Fibroblast of lung (primary cell): ENCODE measurements at regions not wholly inside any gene's neighbourhood (a gene's known extent, or its start where the extent isn't known, plus 50 kb on each side); places are given as distances from the start of the nearest gene placed in this dataset.

Experiments used
- DNase-seq, 2 donors: peaks; one replicate each; pipeline versions ENCODE4 v3.0.0 to v3.0.0-alpha.2; 2010; ENCODE audit warnings: low read depth in 2 of 2
- H2AFZ ChIP-seq: 2 replicates; pipeline ENCODE4 v1.5.1; 2012; ENCODE audit warnings: low read length, control low read depth, inconsistent platforms
- H3K27ac ChIP-seq: 2 replicates; pipeline ENCODE4 v1.5.1; 2011; ENCODE audit warnings: low read length, control low read depth; ENCODE audit not compliant: insufficient read depth
- H3K27me3 ChIP-seq: 2 replicates; pipeline ENCODE4 v1.5.1; 2011; ENCODE audit warnings: mild to moderate bottlenecking, low read length; ENCODE audit not compliant: control insufficient read depth, insufficient read depth
- H3K36me3 ChIP-seq: 2 replicates; pipeline ENCODE4 v1.5.1; 2011; ENCODE audit warnings: low read length; ENCODE audit not compliant: control insufficient read depth, insufficient read depth
- H3K4me1 ChIP-seq: 2 replicates; pipeline ENCODE4 v1.5.1; 2011; ENCODE audit warnings: low read length; ENCODE audit not compliant: control insufficient read depth, insufficient read depth; ENCODE audit errors: extremely low read depth
- H3K4me2 ChIP-seq: 2 replicates; pipeline ENCODE4 v1.5.1; 2011; ENCODE audit warnings: low read length, control low read depth; ENCODE audit not compliant: insufficient read depth; ENCODE audit errors: extremely low read depth
- H3K4me3 ChIP-seq, 4 experiments: fragments of 200-600 bp in 1 of 4; sonication (generic) in 1 of 4; replicated peaks in 1 of 4; 2 replicates each; pipeline ENCODE4 v1.5.1; 2011 to 2016; ENCODE audit warnings: low read length in 4 of 4, low read depth in 3 of 4, mild to moderate bottlenecking in 3 of 4, control low read depth in 2 of 4, inconsistent platforms in 1 of 4, mixed read lengths in 1 of 4; ENCODE audit not compliant: insufficient read depth in 1 of 4; ENCODE audit errors: control extremely low read depth in 1 of 4
- H3K79me2 ChIP-seq: 2 replicates; pipeline ENCODE4 v1.5.1; 2012; ENCODE audit warnings: mild to moderate bottlenecking, low read length, inconsistent platforms; ENCODE audit not compliant: control insufficient read depth, insufficient read depth
- H3K9ac ChIP-seq: 2 replicates; pipeline ENCODE4 v1.5.1; 2011; ENCODE audit warnings: mild to moderate bottlenecking, low read length, control low read depth; ENCODE audit not compliant: insufficient read depth
- H3K9me3 ChIP-seq: 2 replicates; pipeline ENCODE4 v1.5.1; 2012; ENCODE audit warnings: low read depth, low read length; ENCODE audit not compliant: control insufficient read depth, insufficient read depth
- H4K20me1 ChIP-seq: 2 replicates; pipeline ENCODE4 v1.5.1; 2011; ENCODE audit warnings: low read length; ENCODE audit not compliant: control insufficient read depth, insufficient read depth; ENCODE audit errors: extremely low read depth
- EZH2 ChIP-seq: IDR thresholded peaks from 2 replicates; pipeline ENCODE4 v1.5.1; 2012; ENCODE audit warnings: low read length, control low read depth, mild to moderate bottlenecking; ENCODE audit errors: missing control alignments
- TF ChIP-seq, protein P1 (sequence below), 2 donors: IDR thresholded peaks in 1 of 2; conservative IDR thresholded peaks in 1 of 2; 1 replicate in 1 of 2; 2 replicates in 1 of 2; pipeline ENCODE4 v1.5.1; 2011 to 2012; ENCODE audit warnings: low read length in 2 of 2, control low read depth in 1 of 2, inconsistent platforms in 1 of 2, low read depth in 1 of 2, mild to moderate bottlenecking in 1 of 2

DNA sequence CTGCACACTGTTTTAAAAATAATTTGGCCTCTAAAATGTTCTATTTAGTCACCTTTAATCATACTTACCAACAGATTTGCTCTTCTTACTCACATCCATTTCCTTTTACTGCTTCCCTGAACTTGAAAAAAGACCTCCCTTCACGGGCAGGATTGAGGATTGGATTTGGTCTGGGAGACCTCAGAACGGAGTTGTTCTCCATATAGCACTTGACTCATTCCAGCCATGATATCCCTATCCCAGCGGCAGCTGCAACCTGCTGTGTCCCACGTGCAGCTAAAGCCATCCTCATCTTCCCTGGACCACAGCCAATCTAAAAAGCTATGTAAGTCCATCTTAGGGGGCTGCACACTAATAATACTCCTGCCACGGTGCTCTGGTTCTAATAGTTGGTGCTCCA is 97.0 kb upstream of the PTPRM start:
- no peaks in the 10 kb centered on the region for H3K36me3 ChIP-seq
- H2AFZ ChIP-seq: no peak overlapping the region
- no peaks in the 10 kb centered on the region for H3K9me3 ChIP-seq
- no peaks in the 10 kb centered on the region for H4K20me1 ChIP-seq
- no peaks in the 10 kb centered on the region for H3K4me1 ChIP-seq
- no peak for DNase-seq
- H3K79me2 ChIP-seq: no peaks in the 10 kb centered on the region
- TF ChIP-seq EZH2: no peak
- TF ChIP-seq, protein P1, sequence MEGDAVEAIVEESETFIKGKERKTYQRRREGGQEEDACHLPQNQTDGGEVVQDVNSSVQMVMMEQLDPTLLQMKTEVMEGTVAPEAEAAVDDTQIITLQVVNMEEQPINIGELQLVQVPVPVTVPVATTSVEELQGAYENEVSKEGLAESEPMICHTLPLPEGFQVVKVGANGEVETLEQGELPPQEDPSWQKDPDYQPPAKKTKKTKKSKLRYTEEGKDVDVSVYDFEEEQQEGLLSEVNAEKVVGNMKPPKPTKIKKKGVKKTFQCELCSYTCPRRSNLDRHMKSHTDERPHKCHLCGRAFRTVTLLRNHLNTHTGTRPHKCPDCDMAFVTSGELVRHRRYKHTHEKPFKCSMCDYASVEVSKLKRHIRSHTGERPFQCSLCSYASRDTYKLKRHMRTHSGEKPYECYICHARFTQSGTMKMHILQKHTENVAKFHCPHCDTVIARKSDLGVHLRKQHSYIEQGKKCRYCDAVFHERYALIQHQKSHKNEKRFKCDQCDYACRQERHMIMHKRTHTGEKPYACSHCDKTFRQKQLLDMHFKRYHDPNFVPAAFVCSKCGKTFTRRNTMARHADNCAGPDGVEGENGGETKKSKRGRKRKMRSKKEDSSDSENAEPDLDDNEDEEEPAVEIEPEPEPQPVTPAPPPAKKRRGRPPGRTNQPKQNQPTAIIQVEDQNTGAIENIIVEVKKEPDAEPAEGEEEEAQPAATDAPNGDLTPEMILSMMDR (conservative IDR thresholded peaks at IDR 0.05 in 1 of 2, IDR thresholded peaks at IDR 0.05 in 1 of 2; ENCODE audit: low read depth in 1 of 2, low read length in 2 of 2): no peak
- no peaks in the 10 kb centered on the region for H3K27me3 ChIP-seq
- no peak overlapping the region for H3K4me3 ChIP-seq
- H3K9ac ChIP-seq: no peak overlapping the region
- no peak overlapping the region for H3K27ac ChIP-seq
- no peak overlapping the region for H3K4me2 ChIP-seq

DNA sequence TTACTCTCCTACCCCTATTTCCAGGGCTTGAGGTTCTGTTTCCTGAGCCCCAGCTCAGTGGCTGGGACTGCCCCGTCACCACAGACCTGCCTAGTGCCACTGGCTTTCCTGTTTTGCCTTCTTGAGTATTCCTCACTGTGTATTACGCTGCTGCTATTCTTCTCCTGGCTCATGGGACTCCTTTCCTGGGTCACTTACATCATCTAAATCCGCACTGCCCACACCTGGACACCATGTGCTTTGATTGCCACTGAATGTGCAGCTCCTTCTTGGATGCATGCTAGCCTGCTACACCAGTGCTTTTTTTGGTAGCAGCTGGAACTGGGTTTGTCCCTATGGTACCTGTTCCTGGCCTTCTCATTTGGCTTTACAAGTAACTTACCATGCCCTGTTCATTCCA is 96.6 kb upstream of the PTPRM start:
- Histone ChIP-seq H4K20me1 (no peaks in the 10 kb centered on the region), H3K36me3 (no peaks in the 10 kb centered on the region), H3K79me2 (no peaks in the 10 kb centered on the region), H3K4me1 (no peaks in the 10 kb centered on the region), H3K27me3 (no peaks in the 10 kb centered on the region), H3K4me3 (no peak overlapping the region), H3K4me2 (no peak overlapping the region), H2AFZ (no peak overlapping the region), H3K9ac (no peak overlapping the region), H3K9me3 (no peaks in the 10 kb centered on the region), H3K27ac (no peak overlapping the region)
- no peak for DNase-seq
- TF ChIP-seq, protein P1 (conservative IDR thresholded peaks at IDR 0.05 in 1 of 2, IDR thresholded peaks at IDR 0.05 in 1 of 2; ENCODE audit: low read depth in 1 of 2, low read length in 2 of 2): no peak

DNA sequence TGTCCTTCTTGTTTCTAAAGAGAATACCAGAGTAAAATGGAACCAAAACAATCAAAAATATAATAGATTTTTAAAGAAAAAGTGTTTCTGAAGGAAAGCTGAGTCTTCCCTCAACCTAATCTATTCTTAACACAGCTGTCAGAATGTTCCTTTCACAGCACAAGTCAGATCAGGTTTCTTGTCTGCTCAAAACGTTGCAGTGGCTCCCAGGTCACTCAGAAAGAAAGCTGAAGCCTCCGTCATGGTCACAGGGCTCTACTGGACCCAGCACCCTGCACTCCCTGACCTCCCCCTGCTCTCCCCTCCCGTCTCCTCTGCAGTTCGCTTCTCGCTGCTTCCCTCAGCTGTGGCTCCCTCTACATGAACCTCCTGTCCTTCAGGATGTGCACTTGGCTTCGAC is 90.7 kb upstream of the PTPRM start:
- no peak overlapping the region for H3K4me2 ChIP-seq
- H3K4me1 ChIP-seq: no peaks in the 10 kb centered on the region
- H4K20me1 ChIP-seq: no peaks in the 10 kb centered on the region
- no peak overlapping the region for H3K4me3 ChIP-seq
- no peak for DNase-seq
- H3K36me3 ChIP-seq: no peaks in the 10 kb centered on the region
- no peak overlapping the region for H3K27ac ChIP-seq
- no peaks in the 10 kb centered on the region for H3K27me3 ChIP-seq
- no peaks in the 10 kb centered on the region for H3K79me2 ChIP-seq
- no peaks in the 10 kb centered on the region for H3K9me3 ChIP-seq
- no peak for TF ChIP-seq EZH2
- TF ChIP-seq, protein P1 (conservative IDR thresholded peaks at IDR 0.05 in 1 of 2, IDR thresholded peaks at IDR 0.05 in 1 of 2; ENCODE audit: low read depth in 1 of 2, low read length in 2 of 2): no peak
- H3K9ac ChIP-seq: no peak overlapping the region
- H2AFZ ChIP-seq: no peak overlapping the region
